SU-DHL-6 (cell line): ENCODE measurements at regions not wholly inside any gene's neighbourhood (a gene's known extent, or its start where the extent isn't known, plus 50 kb on each side); places are given as distances from the start of the nearest gene placed in this dataset.

Experiments
- H2AFZ ChIP-seq: fragments of 200-600 bp; sonication (generic); 2 replicates; pipeline ENCODE4 v1.6.1; 2014; ENCODE audit warnings: low read depth, mild to moderate bottlenecking, moderate library complexity, mixed read lengths, antibody characterized with exemption, low read length; ENCODE audit not compliant: severe bottlenecking
- H3F3A ChIP-seq: fragments of 200-600 bp; shearing (Covaris generic); 2 replicates; pipeline ENCODE4 v1.6.0; 2016; ENCODE audit warnings: antibody characterized with exemption, mild to moderate bottlenecking; ENCODE audit not compliant: insufficient read depth
- H3K27ac ChIP-seq: fragments of 200-600 bp; sonication (generic); 2 replicates; pipeline ENCODE4 v1.5.1; 2016; ENCODE audit warnings: low read depth, mild to moderate bottlenecking, low read length, moderate library complexity, mixed read lengths
- H3K27me3 ChIP-seq: fragments of 200-600 bp; sonication (generic), shearing (Covaris generic); 2 replicates; pipeline ENCODE4 v1.6.0; 2014; ENCODE audit warnings: mild to moderate bottlenecking, low read length
- H3K36me3 ChIP-seq: fragments of 200-600 bp; sonication (generic); 2 replicates; pipeline ENCODE4 v1.6.1; 2014; ENCODE audit warnings: mild to moderate bottlenecking, low read length, mixed read lengths
- H3K4me2 ChIP-seq: fragments of 300-600, 200-600 bp; shearing (Covaris generic), sonication (generic); 2 replicates; pipeline ENCODE4 v1.6.0; 2014; ENCODE audit warnings: low read length, low read depth, mild to moderate bottlenecking; ENCODE audit not compliant: poor library complexity, severe bottlenecking
- H3K4me3 ChIP-seq: fragments of 200-600 bp; sonication (generic); 2 replicates; pipeline ENCODE4 v1.5.1; 2014; ENCODE audit warnings: antibody characterized with exemption, low read length, mild to moderate bottlenecking, mixed read lengths; ENCODE audit not compliant: insufficient read depth, poor library complexity, severe bottlenecking
- H3K79me2 ChIP-seq: fragments of 200-600 bp; sonication (generic); 2 replicates; pipeline ENCODE4 v1.6.1; 2014; ENCODE audit warnings: mild to moderate bottlenecking, low read length, moderate library complexity; ENCODE audit not compliant: insufficient read depth
- H3K9ac ChIP-seq: fragments of 200-600 bp; sonication (generic); 2 replicates; pipeline ENCODE4 v1.7.0; 2014; ENCODE audit warnings: mild to moderate bottlenecking, low read length
- H3K9me2 ChIP-seq: fragments of 200-600 bp; sonication (generic); replicated peaks from 2 replicates; pipeline ENCODE4 v1.6.1; 2014; ENCODE audit warnings: low read length; ENCODE audit not compliant: insufficient read depth
- H3K9me3 ChIP-seq: fragments of 200-600 bp; sonication (generic); 2 replicates; pipeline ENCODE4 v1.6.1; 2014; ENCODE audit warnings: low read length, mixed read lengths; ENCODE audit not compliant: insufficient read depth
- H4K20me1 ChIP-seq: fragments of 200-600 bp; sonication (generic); 2 replicates; pipeline ENCODE4 v1.6.1; 2014; ENCODE audit warnings: low read depth, mild to moderate bottlenecking, antibody characterized with exemption, low read length, moderate library complexity, mixed read lengths
- EZH2phosphoT487 ChIP-seq: fragments of 200-600 bp; sonication (generic), shearing (Covaris generic); conservative IDR thresholded peaks from 2 replicates; pipeline ENCODE4 v1.6.1; 2018; ENCODE audit warnings: mild to moderate bottlenecking, antibody characterized with exemption, low read length, moderate library complexity, mixed read lengths
- TF ChIP-seq, protein P1 (sequence below): fragments of 200-600 bp; sonication (generic); IDR thresholded peaks from one replicate; pipeline ENCODE4 v1.5.1; 2017; ENCODE audit warnings: antibody characterized with exemption, mild to moderate bottlenecking, low read length, moderate library complexity; ENCODE audit not compliant: insufficient read depth, poor library complexity, severe bottlenecking

DNA sequence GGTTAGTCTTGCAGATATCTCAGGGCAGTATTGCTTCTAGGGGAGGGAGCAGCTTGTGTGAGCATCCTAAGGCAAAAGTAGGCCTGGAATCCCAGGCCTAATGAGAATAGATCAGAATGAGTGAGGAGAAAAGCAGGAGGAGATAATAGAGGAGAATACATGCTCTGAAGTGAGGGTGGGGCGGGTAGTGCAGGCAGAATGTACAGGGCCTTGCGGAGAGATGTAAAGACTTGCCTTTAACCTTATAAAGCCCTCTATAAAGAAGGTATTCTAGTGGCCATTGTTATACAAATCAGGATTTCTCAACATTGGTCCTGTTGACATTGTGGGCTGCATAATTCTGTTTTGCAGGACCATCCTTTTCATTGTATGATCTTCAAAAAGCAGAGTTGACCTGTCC, 855.3 kb downstream of the PCDH7 start:
- no peaks in the 10 kb centered on the region for H3K36me3 ChIP-seq
- H3K9ac ChIP-seq: no peak overlapping the region
- H3F3A ChIP-seq: no peaks in the 10 kb centered on the region
- no peak for TF ChIP-seq EZH2phosphoT487
- TF ChIP-seq, protein P1, sequence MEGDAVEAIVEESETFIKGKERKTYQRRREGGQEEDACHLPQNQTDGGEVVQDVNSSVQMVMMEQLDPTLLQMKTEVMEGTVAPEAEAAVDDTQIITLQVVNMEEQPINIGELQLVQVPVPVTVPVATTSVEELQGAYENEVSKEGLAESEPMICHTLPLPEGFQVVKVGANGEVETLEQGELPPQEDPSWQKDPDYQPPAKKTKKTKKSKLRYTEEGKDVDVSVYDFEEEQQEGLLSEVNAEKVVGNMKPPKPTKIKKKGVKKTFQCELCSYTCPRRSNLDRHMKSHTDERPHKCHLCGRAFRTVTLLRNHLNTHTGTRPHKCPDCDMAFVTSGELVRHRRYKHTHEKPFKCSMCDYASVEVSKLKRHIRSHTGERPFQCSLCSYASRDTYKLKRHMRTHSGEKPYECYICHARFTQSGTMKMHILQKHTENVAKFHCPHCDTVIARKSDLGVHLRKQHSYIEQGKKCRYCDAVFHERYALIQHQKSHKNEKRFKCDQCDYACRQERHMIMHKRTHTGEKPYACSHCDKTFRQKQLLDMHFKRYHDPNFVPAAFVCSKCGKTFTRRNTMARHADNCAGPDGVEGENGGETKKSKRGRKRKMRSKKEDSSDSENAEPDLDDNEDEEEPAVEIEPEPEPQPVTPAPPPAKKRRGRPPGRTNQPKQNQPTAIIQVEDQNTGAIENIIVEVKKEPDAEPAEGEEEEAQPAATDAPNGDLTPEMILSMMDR: no peak
- H3K79me2 ChIP-seq: no peaks in the 10 kb centered on the region
- no peak overlapping the region for H3K4me3 ChIP-seq
- no peak overlapping the region for H3K4me2 ChIP-seq
- H3K27me3 ChIP-seq: no peaks in the 10 kb centered on the region
- peak overlapping the region; percentile 40 for H2AFZ ChIP-seq
- H4K20me1 ChIP-seq: no peaks in the 10 kb centered on the region
- no peak overlapping the region for H3K27ac ChIP-seq
- 0 out of 2 replicates have a peak, but pooled peaks cover 4% of the 10 kb centered on the region for H3K9me3 ChIP-seq
- no peaks in the 10 kb centered on the region for H3K9me2 ChIP-seq

DNA sequence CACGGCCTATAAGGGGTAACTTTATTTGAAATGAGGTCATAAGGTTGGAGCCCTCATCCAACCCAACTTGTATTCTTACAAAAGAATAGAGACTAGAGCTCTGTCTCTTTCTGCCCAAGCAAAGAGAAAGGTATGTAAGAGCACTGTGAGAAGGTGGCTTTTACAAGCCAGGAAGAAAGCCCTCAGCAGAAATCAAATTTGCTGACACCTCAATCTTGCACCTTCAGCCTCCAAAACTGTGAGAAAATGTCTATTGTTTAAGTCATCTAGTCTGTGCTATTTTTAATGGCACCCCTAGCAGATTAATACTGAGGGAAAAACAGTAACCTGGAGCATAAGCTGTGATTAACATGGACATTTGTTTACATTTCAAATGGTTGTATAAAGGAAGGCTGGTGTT, 860.7 kb downstream of the PCDH7 start:
- TF ChIP-seq, protein P1: no peak
- no peak for TF ChIP-seq EZH2phosphoT487
- no peak overlapping the region for H3K4me2 ChIP-seq
- H3K9me3 ChIP-seq: 0 out of 2 replicates have a peak, but pooled peaks cover 4% of the 10 kb centered on the region
- H3K27ac ChIP-seq: no peak overlapping the region
- H3K9ac ChIP-seq: no peak overlapping the region
- no peaks in the 10 kb centered on the region for H3K79me2 ChIP-seq
- no peak overlapping the region for H3K4me3 ChIP-seq
- H4K20me1 ChIP-seq: no peaks in the 10 kb centered on the region
- no peaks in the 10 kb centered on the region for H3K27me3 ChIP-seq
- no peaks in the 10 kb centered on the region for H3K36me3 ChIP-seq
- H2AFZ ChIP-seq: peak overlapping the region; percentile 45
- H3K9me2 ChIP-seq: no peaks in the 10 kb centered on the region
- H3F3A ChIP-seq: no peaks in the 10 kb centered on the region

DNA sequence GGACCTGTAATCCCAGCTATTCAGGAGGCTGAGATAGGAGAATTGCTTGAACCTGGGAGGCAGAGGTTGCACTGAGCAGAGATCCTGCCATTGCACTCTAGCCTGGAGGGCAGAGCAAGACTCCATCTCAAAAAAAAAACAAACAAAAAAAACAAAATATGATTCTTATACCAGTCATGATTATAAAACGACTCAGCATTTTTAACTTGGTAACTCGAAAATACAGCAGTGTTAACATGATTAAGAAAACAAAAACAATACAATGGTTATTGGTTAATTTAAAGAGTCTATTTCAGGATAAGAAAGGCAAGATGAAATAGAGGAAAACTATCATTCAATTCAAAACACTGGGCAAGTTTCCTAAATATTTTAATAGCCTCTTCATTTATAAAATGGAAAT, 865.3 kb downstream of the PCDH7 start:
- Histone ChIP-seq H3F3A (no peaks in the 10 kb centered on the region), H4K20me1 (no peaks in the 10 kb centered on the region), H3K9ac (no peak overlapping the region), H3K4me2 (no peak overlapping the region), H2AFZ (peak overlapping the region; percentile 71), H3K79me2 (no peaks in the 10 kb centered on the region), H3K4me3 (no peak overlapping the region), H3K27ac (no peak overlapping the region), H3K36me3 (no peaks in the 10 kb centered on the region), H3K9me2 (no peaks in the 10 kb centered on the region), H3K9me3 (no peaks in the 10 kb centered on the region), H3K27me3 (no peaks in the 10 kb centered on the region)
- no peak for TF ChIP-seq EZH2phosphoT487
- TF ChIP-seq, protein P1: no peak
